ENCODE measurements at regions not wholly inside any gene's neighbourhood (a gene's known extent, or its start where the extent isn't known, plus 50 kb on each side); places are given as distances from the start of the nearest gene placed in this dataset.

DNA sequence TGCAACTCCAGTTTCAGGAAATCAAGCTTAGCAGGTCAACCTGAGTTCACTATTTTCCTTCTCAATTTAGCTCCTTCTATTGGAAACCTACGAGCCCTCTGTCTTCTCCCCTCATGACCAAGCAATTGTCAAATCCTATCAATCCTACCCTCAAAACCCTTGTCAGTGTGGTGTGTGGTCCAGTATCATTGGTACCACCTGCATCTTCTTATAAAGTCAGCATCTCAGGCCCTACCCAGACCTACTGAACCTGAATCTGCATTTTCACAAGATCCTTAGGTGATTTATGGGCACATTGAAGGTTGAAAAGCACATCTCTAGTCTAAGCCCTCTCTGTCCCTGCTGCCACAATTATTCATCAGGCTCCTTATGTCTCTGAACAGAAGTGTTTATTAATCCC, 77.6 kb upstream of the NR4A3 start:
- H3K9me3 ChIP-seq (ENCODE audit: control insufficient read depth, low read length) = no peaks in the 10 kb centered on the region
- 83 to 94% methylated on average over 1 of the region's 1 CpG for WGBS, 2 experiments

DNA sequence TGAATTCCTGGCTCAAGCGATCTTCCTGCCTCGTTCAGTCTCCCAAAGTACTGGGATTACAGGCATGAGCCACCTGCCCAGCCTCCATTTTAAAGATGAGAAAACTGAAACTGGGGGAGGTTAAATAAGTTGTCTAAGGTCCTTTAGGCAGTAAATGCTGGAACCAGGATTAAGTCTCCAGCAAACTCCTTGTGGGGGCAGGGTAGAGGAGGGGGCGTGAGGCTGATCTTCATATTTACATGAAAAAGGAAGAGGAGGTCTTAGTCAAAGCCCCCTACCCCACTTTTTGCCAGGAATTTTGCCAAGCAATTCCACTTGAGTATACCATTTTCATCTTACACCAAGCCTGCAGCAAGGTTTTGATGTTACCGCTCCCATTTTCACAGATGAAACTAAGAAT, 76.6 kb upstream of the NR4A3 start:
- Histone ChIP-seq H3K36me3 (ENCODE audit: control insufficient read depth, insufficient read depth, low read length) (no peaks in the 10 kb centered on the region), H3K9me3 (ENCODE audit: control insufficient read depth, low read length) (no peaks in the 10 kb centered on the region), H3K27ac (ENCODE audit: insufficient read depth, low read depth, low read length, poor library complexity, severe bottlenecking) (no peak overlapping the region), H3K4me1 (ENCODE audit: control insufficient read depth, insufficient read depth, low read length) (no peaks in the 10 kb centered on the region), H3K27me3 (ENCODE audit: control insufficient read depth, insufficient read depth, low read length, poor library complexity, severe bottlenecking) (no peaks in the 10 kb centered on the region), H3K4me3 (ENCODE audit: insufficient read depth, low read depth, low read length) (no peak overlapping the region)
- 75 to 76% methylated on average over 4 of the region's 4 CpGs for WGBS, 2 experiments

More for the DNA sequence above, 77.6 kb upstream of the NR4A3 start:
- Histone ChIP-seq H3K4me3 (ENCODE audit: insufficient read depth, low read depth, low read length) (no peak overlapping the region), H3K36me3 (ENCODE audit: control insufficient read depth, insufficient read depth, low read length) (no peaks in the 10 kb centered on the region), H3K27me3 (ENCODE audit: control insufficient read depth, insufficient read depth, low read length, poor library complexity, severe bottlenecking) (no peaks in the 10 kb centered on the region), H3K4me1 (ENCODE audit: control insufficient read depth, insufficient read depth, low read length) (no peaks in the 10 kb centered on the region), H3K27ac (ENCODE audit: insufficient read depth, low read depth, low read length, poor library complexity, severe bottlenecking) (no peak overlapping the region)

DNA sequence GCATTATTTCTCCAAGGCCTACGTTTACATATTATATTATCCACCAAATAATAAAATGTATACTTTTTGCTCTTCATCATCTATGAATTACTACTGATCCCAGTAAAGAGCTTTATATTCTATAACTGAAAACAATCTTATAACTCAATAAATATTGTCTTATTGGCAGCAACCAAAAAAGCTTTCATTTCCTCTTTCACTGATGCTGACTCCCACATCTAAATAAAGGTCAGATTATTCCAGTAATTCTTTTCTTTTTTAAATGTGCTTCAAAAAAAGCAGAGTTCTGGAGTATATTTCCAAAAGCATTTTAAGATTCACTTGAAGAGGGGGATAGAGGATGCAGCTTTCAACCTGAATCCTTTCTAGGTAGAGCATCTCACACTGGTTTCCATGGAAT, 75.3 kb upstream of the NR4A3 start:
- H3K36me3 ChIP-seq (ENCODE audit: control insufficient read depth, insufficient read depth, low read length) = no peaks in the 10 kb centered on the region
- WGBS, 2 experiments = 100% methylated on average over 1 of the region's 1 CpG; no CpG with 5 or more reads in 1 of the 2 experiments
- no peak overlapping the region for H3K4me3 ChIP-seq (ENCODE audit: insufficient read depth, low read depth, low read length)
- H3K27me3 ChIP-seq (ENCODE audit: control insufficient read depth, insufficient read depth, low read length, poor library complexity, severe bottlenecking) = no peaks in the 10 kb centered on the region
- H3K27ac ChIP-seq (ENCODE audit: insufficient read depth, low read depth, low read length, poor library complexity, severe bottlenecking) = no peak overlapping the region
- H3K9me3 ChIP-seq (ENCODE audit: control insufficient read depth, low read length) = no peaks in the 10 kb centered on the region
- H3K4me1 ChIP-seq (ENCODE audit: control insufficient read depth, insufficient read depth, low read length) = no peaks in the 10 kb centered on the region

DNA sequence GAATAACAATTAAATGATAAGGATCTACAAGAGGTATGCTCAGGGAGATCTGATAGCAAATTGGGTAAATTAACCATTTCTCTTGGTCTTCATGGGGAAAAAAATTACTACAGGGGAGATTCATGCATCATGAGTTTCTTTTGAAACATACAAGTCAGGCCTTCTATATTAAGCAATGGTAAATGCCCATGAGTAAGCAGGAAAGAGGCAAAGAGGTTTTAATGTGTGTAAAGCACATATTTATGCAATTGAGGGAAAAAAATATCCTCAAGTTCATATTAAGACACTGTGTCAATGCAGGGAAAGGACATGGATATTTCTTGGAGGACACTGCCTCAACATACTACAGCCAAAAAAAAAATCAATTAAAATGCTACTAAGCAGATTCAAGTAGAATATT, 73.4 kb upstream of the NR4A3 start:
- Histone ChIP-seq H3K27ac (ENCODE audit: insufficient read depth, low read depth, low read length, poor library complexity, severe bottlenecking) (no peak overlapping the region), H3K9me3 (ENCODE audit: control insufficient read depth, low read length) (no peaks in the 10 kb centered on the region), H3K36me3 (ENCODE audit: control insufficient read depth, insufficient read depth, low read length) (no peaks in the 10 kb centered on the region), H3K4me1 (ENCODE audit: control insufficient read depth, insufficient read depth, low read length) (no peaks in the 10 kb centered on the region), H3K27me3 (ENCODE audit: control insufficient read depth, insufficient read depth, low read length, poor library complexity, severe bottlenecking) (no peaks in the 10 kb centered on the region), H3K4me3 (ENCODE audit: insufficient read depth, low read depth, low read length) (no peak overlapping the region)

DNA sequence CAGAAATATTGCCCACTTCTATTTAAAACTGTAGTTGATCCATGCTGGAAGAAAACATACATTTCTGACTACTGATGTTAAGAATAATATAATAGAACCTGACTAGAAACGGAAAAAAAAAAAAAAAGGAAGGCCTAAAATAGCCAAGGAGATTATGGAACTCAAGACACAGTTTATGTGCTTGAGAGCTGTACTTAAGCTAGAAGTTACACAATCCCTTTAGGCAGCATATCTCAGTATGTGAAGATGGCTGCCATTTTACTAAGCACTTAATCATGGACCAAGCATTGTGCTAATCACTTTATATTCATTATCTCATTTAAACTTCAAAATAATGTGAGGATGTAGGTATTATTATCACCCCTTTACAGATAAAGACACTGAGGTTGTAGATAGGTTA, 73.0 kb upstream of the NR4A3 start:
- Histone ChIP-seq H3K27me3 (ENCODE audit: control insufficient read depth, insufficient read depth, low read length, poor library complexity, severe bottlenecking) (no peaks in the 10 kb centered on the region), H3K4me3 (ENCODE audit: insufficient read depth, low read depth, low read length) (no peak overlapping the region), H3K4me1 (ENCODE audit: control insufficient read depth, insufficient read depth, low read length) (no peaks in the 10 kb centered on the region), H3K27ac (ENCODE audit: insufficient read depth, low read depth, low read length, poor library complexity, severe bottlenecking) (no peak overlapping the region), H3K9me3 (ENCODE audit: control insufficient read depth, low read length) (no peaks in the 10 kb centered on the region), H3K36me3 (ENCODE audit: control insufficient read depth, insufficient read depth, low read length) (no peaks in the 10 kb centered on the region)
- WGBS, 2 experiments = 95 to 100% methylated on average over 1 of the region's 1 CpG

DNA sequence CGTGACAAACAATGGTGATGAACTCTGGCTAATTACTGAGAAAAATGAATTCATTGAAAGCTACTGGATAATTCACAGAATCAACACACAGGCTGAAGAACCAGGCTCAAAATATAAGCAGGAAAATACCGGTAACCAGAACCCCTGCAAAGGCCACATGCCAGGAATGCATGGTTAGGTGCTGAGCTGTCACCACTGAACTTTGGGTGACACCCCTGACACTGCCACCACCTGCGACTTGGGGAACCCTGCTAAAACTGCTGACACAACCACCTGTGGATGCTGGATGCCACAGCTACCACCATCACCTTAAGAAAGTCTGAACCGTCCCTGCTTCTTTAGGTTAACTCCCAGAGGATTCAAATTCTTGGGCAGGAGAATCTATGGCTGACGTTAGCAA, 72.0 kb upstream of the NR4A3 start:
- Histone ChIP-seq H3K4me1 (ENCODE audit: control insufficient read depth, insufficient read depth, low read length) (no peaks in the 10 kb centered on the region), H3K36me3 (ENCODE audit: control insufficient read depth, insufficient read depth, low read length) (no peaks in the 10 kb centered on the region), H3K4me3 (ENCODE audit: insufficient read depth, low read depth, low read length) (no peak overlapping the region), H3K9me3 (ENCODE audit: control insufficient read depth, low read length) (no peaks in the 10 kb centered on the region), H3K27me3 (ENCODE audit: control insufficient read depth, insufficient read depth, low read length, poor library complexity, severe bottlenecking) (no peaks in the 10 kb centered on the region), H3K27ac (ENCODE audit: insufficient read depth, low read depth, low read length, poor library complexity, severe bottlenecking) (no peak overlapping the region)
- 90 to 91% methylated on average over 5 of the region's 5 CpGs for WGBS, 2 experiments

DNA sequence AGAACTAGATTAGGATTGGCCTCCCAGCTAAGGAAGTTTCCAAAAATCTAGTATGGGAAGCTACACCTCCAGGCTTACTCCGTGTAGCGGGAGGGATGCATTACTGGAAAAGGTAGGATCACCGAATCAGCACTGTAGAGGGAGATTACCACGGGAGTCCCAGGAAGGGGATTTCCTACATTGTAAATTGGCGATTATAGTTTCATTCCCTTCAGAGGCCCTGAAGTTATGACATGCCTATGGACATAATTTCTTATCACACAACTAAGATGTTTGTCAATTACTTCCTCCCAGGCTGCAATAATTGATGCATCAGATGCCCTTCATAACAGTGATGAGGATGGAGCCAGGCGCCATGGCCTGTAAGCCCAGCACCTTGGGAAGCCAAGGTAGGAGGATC, 71.2 kb upstream of the NR4A3 start:
- Histone ChIP-seq H3K36me3 (ENCODE audit: control insufficient read depth, insufficient read depth, low read length) (no peaks in the 10 kb centered on the region), H3K4me1 (ENCODE audit: control insufficient read depth, insufficient read depth, low read length) (no peaks in the 10 kb centered on the region), H3K27ac (ENCODE audit: insufficient read depth, low read depth, low read length, poor library complexity, severe bottlenecking) (no peak overlapping the region), H3K27me3 (ENCODE audit: control insufficient read depth, insufficient read depth, low read length, poor library complexity, severe bottlenecking) (no peaks in the 10 kb centered on the region), H3K9me3 (ENCODE audit: control insufficient read depth, low read length) (no peaks in the 10 kb centered on the region), H3K4me3 (ENCODE audit: insufficient read depth, low read depth, low read length) (no peak overlapping the region)
- WGBS, 2 experiments = 97 to 99% methylated on average over 6 of the region's 6 CpGs

DNA sequence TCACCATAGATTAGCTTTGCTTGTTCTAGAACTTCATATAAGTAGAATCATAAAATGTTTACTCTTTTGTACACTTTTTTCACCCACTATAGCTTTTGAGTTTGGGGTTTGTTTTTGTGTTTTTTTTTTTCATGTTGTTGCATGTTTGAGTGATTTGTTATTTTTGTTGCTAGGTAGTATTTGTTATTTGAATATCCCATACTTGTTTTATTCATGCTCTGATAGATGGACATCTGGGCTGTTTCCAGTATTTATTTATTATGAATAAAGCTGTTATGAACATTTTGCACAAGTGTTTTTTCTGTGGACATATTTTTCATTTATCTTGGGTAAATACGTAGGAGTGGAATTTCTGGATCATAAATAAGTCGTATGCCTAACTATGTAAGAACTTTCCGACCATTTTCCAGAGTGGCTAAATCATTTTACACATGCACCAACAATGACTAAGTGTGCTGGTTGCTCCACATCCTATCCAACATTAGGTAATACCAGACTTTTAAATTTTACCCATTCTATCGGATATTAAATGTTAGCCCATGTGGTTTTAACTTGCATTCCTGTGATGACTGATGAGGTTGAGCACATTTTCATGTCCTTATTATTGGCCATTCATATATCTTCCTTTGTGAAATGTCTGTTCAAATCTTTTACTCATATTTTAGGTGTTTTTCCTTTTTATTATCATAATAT, 69.1 kb upstream of the NR4A3 start:
- H3K27ac ChIP-seq (ENCODE audit: insufficient read depth, low read depth, low read length, poor library complexity, severe bottlenecking) = no peak overlapping the region
- no peaks in the 10 kb centered on the region for H3K9me3 ChIP-seq (ENCODE audit: control insufficient read depth, low read length)
- H3K27me3 ChIP-seq (ENCODE audit: control insufficient read depth, insufficient read depth, low read length, poor library complexity, severe bottlenecking) = no peaks in the 10 kb centered on the region
- no peaks in the 10 kb centered on the region for H3K36me3 ChIP-seq (ENCODE audit: control insufficient read depth, insufficient read depth, low read length)
- no peaks in the 10 kb centered on the region for H3K4me1 ChIP-seq (ENCODE audit: control insufficient read depth, insufficient read depth, low read length)
- no peak overlapping the region for H3K4me3 ChIP-seq (ENCODE audit: insufficient read depth, low read depth, low read length)
- 91% methylated on average over 3 to 4 of the region's 4 CpGs for WGBS, 2 experiments

DNA sequence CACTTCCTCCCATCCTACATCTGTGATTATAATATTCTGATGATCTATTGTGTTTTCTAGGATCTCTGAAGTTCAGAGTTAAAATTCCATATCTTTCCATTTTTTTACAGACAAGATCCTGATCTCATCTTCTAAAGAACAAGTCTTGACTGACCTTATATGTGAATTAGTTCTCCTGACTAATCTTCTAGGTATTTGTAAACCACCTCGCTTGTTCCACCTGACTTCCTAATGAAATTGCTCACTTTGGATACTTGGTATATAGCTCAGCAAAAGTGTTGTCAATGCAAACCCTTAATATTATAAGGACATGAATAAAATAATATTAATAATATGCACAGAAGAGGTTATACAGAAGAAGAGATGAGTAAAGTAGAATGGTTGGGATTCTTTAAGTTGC, 68.2 kb upstream of the NR4A3 start:
- Histone ChIP-seq H3K4me1 (ENCODE audit: control insufficient read depth, insufficient read depth, low read length) (no peaks in the 10 kb centered on the region), H3K4me3 (ENCODE audit: insufficient read depth, low read depth, low read length) (no peak overlapping the region), H3K36me3 (ENCODE audit: control insufficient read depth, insufficient read depth, low read length) (no peaks in the 10 kb centered on the region), H3K27ac (ENCODE audit: insufficient read depth, low read depth, low read length, poor library complexity, severe bottlenecking) (no peak overlapping the region), H3K9me3 (ENCODE audit: control insufficient read depth, low read length) (no peaks in the 10 kb centered on the region), H3K27me3 (ENCODE audit: control insufficient read depth, insufficient read depth, low read length, poor library complexity, severe bottlenecking) (no peaks in the 10 kb centered on the region)
- 88 to 100% methylated on average over 1 of the region's 1 CpG for WGBS, 2 experiments

DNA sequence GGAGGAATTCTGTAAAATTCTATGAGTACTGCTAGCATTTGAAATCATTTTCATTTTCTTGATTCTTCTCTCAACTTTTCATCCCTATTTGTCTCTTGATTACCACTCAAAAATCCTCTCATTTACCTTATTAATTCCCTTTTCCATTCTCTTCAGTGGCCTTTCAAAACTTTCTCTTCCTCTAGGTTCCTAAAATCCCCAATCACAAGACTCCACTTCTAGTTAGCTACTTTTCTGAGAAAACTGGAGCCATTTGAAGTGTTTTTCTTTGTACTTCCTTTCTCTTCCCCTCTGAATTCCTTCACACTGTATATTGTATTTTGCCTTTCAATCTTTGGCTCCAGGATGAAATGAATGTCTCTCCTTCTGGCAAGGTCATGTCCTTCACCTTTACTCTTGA, 61.3 kb upstream of the NR4A3 start:
- H3K9me3 ChIP-seq (ENCODE audit: control insufficient read depth, low read length) = no peaks in the 10 kb centered on the region

DNA sequence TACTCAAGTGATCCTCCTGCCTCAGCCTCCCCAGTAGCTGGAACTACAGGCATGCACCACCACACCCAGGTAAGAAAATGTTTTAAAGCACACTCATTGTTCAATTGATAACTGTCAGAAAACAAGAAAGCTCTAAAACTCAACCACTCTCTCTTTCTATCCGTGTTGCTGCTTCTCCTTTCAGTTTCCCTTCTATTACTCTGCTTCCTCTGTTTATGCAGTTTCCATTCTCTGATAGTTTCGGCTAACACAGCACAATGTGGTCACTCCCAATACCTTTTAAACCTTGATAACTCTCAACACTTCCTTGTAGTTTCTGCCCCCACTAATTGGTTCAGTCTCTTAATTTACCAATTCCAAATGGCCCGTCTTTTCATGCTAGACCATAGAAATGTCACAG, 59.2 kb upstream of the NR4A3 start:
- Histone ChIP-seq H3K9me3 (ENCODE audit: control insufficient read depth, low read length) (no peaks in the 10 kb centered on the region), H3K36me3 (ENCODE audit: control insufficient read depth, insufficient read depth, low read length) (no peaks in the 10 kb centered on the region), H3K4me1 (ENCODE audit: control insufficient read depth, insufficient read depth, low read length) (no peaks in the 10 kb centered on the region), H3K27ac (ENCODE audit: insufficient read depth, low read depth, low read length, poor library complexity, severe bottlenecking) (no peak overlapping the region), H3K27me3 (ENCODE audit: control insufficient read depth, insufficient read depth, low read length, poor library complexity, severe bottlenecking) (no peaks in the 10 kb centered on the region), H3K4me3 (ENCODE audit: insufficient read depth, low read depth, low read length) (no peak overlapping the region)
- WGBS, 2 experiments = 94 to 95% methylated on average over 3 of the region's 3 CpGs

More for the DNA sequence above, 61.3 kb upstream of the NR4A3 start:
- no peaks in the 10 kb centered on the region for H3K36me3 ChIP-seq (ENCODE audit: control insufficient read depth, insufficient read depth, low read length)
- no peaks in the 10 kb centered on the region for H3K27me3 ChIP-seq (ENCODE audit: control insufficient read depth, insufficient read depth, low read length, poor library complexity, severe bottlenecking)
- H3K4me3 ChIP-seq (ENCODE audit: insufficient read depth, low read depth, low read length) = no peak overlapping the region
- no peaks in the 10 kb centered on the region for H3K4me1 ChIP-seq (ENCODE audit: control insufficient read depth, insufficient read depth, low read length)
- no peak overlapping the region for H3K27ac ChIP-seq (ENCODE audit: insufficient read depth, low read depth, low read length, poor library complexity, severe bottlenecking)

All from ectodermal cell (in vitro differentiated cells).